Ovary (tissue), 3 donors: ENCODE measurements at regions not wholly inside any gene's neighbourhood (a gene's known extent, or its start where the extent isn't known, plus 50 kb on each side); places are given as distances from the start of the nearest gene placed in this dataset.

ENCODE experiments used
- CTCF ChIP-seq, 3 donors: fragments of 450-650 bp in 2 of 3; fragments of 200-600 bp in 1 of 3; IDR thresholded peaks; one replicate each; pipeline versions ENCODE4 v1.5.1 to v1.8.0; 2016 to 2022; ENCODE audit warnings: antibody characterized with exemption in 3 of 3, mild to moderate bottlenecking in 1 of 3
- EP300 ChIP-seq: sonication (generic); formaldehyde crosslinking; IDR thresholded peaks from one replicate; pipeline ENCODE4 v1.6.1; 2017; ENCODE audit warnings: antibody characterized with exemption
- POLR2A ChIP-seq: fragments of 450-650 bp; IDR thresholded peaks from one replicate; pipeline ENCODE4 v1.6.1; 2017; ENCODE audit warnings: antibody characterized with exemption, mild to moderate bottlenecking, moderate library complexity
- donor health status: DM: no; HTN: no; CAD: no.

DNA sequence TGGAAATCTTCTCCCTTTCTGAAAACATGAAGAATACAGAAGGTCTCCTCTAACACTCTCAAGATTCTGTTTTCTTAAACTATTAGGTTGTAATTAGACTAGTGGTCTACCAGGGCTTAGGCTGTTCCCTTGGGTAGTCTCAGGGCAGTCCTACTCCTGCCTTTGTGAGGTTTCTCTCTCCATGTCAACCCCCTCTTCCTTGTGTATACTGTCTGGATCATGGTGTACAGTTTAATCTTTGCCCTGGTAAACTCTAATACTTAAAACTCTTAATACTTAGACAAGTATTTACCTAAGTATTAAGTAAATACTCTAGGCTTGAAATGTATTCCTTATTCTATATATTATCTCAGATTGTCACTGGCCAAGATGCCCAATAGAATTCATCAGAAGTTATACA is 480.3 kb upstream of the TNP1 start:
- TF ChIP-seq CTCF (IDR thresholded peaks at IDR 0.05), result no peak
- no peak for TF ChIP-seq EP300
- TF ChIP-seq POLR2A, result no peak
